GM18519 (cell line): ENCODE measurements at regions not wholly inside any gene's neighbourhood (a gene's known extent, or its start where the extent isn't known, plus 50 kb on each side); places are given as distances from the start of the nearest gene placed in this dataset.

ENCODE experiments used
- ATAC-seq: cut with Tn5 transposase; IDR thresholded peaks from one replicate; pipeline ENCODE4 v1.9.1; 2021; ENCODE audit warnings: mild to moderate bottlenecking, moderate library complexity; ENCODE audit not compliant: unreplicated experiment, low FRiP score

DNA sequence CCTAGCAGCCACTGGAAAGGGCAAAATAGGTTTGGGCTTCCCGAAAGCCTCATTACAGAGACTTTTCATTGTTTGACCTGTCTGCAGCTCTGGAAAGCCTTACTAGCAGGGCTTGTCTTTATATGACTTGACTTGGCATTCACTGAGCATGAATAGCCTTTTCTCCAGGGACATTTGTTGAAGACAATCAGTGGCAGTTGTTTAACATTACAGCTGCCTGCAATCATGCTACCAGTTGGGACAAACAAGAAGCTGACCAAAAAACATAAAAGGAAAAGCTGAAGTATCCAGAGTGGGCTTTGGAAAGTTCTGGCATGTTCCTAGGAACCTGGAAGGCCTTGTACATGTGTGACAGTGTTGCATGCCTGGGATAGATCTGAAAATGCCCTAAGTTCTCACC lies 121.4 kb downstream of the KCNF1 start:
- ATAC-seq: no peak

- ATAC-seq: no peak
Observed at GRCh38 chr2:11038641-11039040, 116.6 kb upstream of the SLC66A3 start.

DNA sequence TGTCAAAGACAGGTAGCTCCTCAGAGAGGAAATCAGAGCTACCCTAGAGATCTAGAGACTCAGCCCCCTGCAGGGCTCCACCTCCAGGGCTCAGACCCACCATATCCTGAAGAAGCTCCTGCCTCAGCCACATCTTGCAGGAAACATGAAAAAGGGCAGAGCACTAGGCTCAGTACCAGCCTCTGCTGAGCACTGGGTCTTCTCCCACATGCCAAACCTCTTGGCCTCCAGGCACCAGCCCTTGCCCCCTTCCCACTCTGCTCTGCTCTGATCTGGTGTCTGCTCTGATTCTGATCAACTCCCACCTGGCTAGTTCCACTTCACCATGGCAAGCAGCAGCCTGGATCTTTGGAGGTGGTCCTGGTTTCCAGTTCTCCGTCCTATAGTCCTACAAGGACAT lies 114.3 kb upstream of the SLC66A3 start:
- ATAC-seq: no peak

DNA sequence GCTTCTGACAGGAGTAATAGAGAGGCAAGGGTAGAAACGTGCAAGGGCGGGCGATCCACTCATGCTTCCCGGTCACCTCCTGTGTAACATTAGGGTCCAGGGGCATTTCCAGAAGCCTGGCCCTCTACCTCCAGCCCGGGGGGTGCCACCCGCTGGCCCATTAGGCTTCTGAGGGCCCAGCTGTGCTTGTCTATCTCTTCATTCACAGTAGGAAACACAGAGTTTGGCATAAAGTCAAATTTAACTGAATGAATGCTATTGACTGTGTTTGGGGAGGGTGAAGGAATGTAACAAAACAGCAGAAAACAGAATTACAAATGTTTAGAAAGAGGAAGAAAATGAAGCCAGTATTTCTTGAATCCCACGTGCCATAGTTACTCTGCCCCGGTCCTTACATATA lies 112.4 kb upstream of the SLC66A3 start:
- no peak for ATAC-seq

DNA sequence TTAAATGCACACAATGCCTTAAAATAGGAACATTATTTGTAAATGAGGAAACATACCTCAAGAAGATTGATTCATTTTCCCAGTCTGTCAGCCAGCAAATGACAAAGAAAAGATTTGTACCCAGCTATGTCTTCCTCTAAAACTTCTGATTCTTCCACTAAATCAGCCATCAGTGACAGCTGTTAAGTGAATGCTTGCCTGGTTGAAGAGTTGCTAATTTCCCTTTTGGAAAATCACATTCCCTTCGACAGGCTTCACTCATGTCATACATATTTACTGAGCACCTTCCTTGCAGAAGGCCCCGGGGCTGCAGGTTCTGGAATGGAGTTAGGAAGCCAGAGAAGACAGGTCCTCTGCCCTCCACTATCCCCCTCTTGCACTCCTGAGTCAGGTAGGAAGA lies 112.0 kb upstream of the SLC66A3 start:
- ATAC-seq: no peak

DNA sequence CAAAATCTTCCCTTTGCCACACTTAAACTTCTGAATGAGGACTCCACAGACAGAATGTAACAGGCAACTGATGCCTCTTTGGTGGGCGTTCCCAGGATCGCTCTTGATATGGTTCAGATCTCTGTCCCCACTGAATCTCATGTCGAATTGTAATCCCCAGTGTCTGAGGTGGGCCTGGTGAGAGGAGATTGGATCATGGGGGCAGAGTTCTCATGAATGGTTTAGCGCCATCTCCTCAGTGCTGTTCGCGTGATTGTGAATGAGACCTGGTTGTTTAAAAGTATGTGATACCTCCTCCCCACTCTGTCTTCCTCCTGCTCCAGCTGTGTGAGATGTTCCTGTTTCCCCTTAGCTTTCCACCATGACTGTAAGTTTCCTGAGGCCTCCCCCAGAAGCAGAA lies 111.1 kb upstream of the SLC66A3 start:
- ATAC-seq: no peak

DNA sequence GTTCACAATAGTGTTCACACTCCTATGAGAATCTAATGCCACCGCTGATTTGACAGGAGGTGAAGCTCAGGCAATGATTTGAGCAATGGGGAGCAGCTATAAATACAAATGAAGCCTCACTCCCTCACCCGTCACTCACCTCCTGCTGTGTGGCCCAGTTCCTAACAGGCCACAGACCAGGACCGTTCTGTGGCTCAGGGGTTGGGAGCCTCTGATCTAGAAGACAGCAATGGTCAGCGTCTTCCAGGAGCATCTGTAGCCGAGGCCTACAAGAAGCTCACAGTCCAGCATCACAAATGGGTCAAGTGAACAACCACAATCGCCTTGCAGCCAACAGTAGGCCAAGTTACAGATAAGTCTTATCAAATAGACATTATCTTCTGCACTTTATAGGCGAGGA lies 110.0 kb upstream of the SLC66A3 start:
- ATAC-seq: no peak

DNA sequence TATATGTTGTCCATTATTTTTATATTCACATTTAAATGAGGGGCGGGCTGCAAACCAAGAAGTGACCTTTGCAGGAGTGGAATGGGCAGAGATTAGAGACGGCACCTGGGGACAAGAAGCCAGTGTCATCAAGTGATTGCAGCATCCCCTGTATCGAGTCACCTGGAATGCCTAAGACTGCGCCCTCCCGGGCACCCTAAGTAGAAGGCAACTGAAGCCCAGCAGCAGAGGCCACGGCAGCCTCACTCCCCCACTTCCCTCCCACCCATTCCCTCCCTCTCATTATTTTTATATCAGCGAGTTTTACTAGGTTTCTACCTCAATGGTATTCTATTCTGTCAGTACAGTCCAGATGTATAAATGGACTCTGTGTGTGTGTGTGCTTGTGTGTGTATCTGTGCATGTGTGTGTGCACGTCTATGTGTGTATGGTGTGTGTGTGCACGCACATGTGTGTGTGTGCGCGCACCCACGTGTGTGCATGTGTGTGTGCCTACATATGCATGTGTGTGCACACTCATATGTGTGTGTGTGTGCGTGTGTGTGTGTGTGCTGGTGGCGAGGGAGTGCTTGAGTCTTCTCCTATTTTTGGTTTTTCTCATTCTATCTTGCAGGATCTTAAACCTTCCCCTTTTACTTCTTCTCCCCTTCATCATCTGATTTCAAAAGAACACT lies 106.8 kb upstream of the SLC66A3 start:
- no peak for ATAC-seq

- ATAC-seq: no peak
Observed at GRCh38 chr2:11050565-11050964, 104.7 kb upstream of the SLC66A3 start.

DNA sequence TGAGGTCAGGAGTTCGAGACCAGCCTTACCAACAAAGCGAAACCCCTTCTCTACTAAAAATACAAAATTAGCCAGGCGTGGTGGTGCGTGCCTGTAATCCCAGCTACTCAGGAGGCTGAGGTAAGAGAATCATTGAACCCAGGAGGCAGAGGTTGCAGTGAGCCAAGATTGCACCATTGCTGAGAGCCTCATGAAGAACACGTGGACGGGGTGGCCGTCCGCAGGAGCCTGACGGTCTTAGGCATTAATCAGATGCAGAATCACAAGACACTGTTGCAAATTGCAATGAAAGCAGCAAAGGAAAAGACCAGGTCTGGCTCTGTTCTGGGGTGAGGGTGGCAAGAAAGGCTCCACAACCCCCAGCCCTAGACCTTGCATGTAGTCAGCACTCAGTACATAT lies 104.0 kb upstream of the SLC66A3 start:
- ATAC-seq: no peak

GRCh38 chr2:11053546-11053945 lies 101.7 kb upstream of the SLC66A3 start:
- no peak for ATAC-seq

DNA sequence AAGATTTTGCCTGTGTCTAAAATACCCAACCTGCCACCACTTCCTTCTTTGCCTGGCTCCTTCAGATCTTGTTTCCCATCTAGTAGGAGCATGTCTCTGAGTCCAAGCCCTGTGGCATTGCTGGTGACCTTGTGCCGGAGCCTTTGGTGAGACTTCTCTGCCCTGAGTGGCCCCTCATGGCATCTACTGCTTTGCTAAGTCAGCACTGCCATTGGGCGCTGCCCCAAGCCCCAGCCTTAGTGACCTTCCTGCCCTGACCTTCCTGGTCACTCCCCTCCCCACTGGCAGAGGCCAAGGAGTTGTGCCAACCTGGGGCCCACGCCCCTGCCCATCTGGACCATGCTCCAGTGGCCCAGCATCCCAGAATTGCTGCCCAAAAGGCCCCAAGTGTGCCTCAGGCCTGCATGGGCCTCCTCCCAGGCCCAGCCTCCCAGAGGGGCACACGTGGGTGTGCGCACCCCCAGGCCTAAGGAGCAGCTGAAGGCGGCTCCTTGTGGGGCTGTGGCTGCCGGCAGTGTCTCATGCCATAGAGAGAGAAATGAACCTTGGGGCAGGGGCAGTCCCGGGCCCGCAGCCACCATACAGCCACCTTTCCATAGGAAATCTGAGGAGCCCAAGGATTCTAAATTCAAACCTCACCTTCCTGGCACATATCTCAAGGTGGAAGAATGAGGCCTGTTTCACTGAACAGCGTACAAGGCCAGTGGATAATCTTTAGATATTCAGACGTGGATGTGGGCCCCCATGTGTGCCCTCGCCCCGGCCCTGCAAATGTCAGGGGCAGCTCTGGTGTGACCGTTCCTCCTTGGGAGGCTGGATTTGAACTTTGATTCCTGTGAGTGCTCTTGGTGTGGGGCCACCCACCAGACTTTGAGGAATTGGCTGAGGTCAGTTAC lies 100.2 kb upstream of the SLC66A3 start:
- no peak for ATAC-seq

- no peak for ATAC-seq
Observed at GRCh38 chr2:11055679-11056215, 99.5 kb upstream of the SLC66A3 start.

GRCh38 chr2:11056614-11057013 lies 98.7 kb upstream of the SLC66A3 start:
- no peak for ATAC-seq

- no peak for ATAC-seq
Observed at GRCh38 chr2:11057031-11057430, 98.2 kb upstream of the SLC66A3 start.

DNA sequence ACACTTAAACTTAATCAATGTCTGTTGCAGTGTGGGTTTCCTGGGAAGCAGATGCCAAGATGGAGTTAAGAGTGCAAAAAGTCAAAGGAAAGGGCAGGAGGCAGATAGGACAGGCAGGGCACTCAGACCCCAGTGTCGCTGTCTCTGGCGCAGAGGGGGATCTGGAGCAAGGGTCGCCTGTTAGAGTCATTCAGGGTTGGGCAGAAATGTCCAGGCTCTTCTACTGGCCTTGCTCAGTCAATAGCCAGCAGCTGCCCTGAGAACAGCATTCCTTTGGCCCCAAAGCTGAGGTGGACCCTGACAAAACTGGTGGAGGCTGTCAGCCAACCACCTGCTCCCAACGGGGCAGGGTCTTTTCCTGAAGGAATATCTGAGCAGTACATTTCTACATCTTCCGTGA lies 97.1 kb upstream of the SLC66A3 start:
- no peak for ATAC-seq

GRCh38 chr2:11060376-11061169 lies 94.7 kb upstream of the SLC66A3 start:
- ATAC-seq: no peak

DNA sequence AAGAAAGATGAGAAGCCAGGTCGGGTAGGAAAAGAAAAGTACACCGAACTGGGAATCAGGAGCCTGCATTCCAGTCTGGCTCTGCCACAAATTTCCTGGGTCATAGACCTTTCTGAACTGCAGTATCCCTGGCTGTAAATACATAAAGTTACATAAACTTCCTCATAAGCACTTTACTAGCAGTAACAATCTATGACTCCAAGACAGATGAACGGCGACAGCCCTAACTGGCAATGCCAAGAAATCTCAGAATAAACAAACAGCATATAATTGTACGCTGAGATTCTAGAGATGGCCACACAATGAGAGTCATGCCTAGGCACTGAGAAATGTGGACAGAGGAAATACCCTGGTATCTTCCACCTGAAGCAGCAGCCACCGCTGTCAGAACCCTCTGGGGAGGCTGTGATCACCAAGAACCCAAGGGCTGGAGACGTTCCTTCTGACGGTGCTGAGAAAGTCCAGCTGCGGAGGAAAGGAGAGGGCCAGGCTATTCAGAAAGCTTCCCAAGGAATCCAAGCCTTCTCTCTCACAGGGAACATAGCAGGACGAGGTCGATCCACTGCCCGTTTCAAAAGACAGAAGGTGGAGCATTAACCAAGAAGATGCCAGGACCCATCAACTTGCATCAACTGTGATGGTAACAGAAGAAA lies 89.3 kb upstream of the SLC66A3 start:
- no peak for ATAC-seq

DNA sequence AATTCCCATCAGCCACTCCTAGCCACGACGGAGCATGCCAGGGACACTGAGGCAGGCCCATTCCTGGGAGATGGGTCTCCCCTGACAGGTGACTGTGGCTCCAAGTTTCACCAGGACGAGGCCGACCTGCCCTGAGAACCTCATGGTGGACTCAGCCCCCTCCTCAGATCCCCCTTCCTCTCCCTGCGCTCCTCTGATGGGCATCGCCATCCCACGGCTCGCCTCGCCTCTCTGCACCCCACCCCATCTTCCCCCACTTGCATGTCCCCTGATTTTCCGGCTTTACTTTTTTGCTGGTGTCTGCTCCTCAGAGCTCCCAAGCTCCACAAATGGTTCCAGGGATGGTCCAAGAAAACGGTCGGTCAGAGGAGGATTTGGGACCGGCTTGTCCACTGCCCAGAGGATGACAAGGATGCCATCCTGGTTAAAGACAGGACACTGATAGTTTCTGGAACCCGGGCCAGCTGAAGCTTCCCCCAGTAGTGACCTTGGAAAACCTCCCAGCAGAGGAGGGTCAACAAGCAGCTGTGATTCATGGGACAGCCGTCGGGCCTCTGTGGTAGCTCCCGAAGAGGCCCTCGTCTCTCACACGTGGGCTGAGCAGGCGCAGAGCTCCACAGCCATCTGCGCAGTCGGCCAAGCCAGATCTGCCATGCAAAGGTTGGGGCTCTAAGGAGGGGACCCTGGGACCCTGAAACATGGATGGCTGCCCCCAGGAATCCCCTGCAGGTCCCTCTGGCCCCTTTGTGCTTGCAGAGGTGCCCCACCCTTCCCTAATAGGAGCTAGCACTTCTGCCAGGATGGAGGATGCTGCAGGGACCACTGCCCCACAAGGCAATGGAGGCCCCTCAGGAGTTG lies 87.8 kb upstream of the SLC66A3 start:
- no peak for ATAC-seq
